ENCODE measurements at regions not wholly inside any gene's neighbourhood (a gene's known extent, or its start where the extent isn't known, plus 50 kb on each side); places are given as distances from the start of the nearest gene placed in this dataset.

- Histone ChIP-seq H3K4me3 (no peak overlapping the region), H3K9me3 (no peaks in the 10 kb centered on the region), H3K27me3 (no peaks in the 10 kb centered on the region), H3K36me3 (no peaks in the 10 kb centered on the region), H3K4me1 (ENCODE audit: insufficient read depth) (no peaks in the 10 kb centered on the region), H3K27ac (no peak overlapping the region)
- TF ChIP-seq POLR2A (IDR thresholded peaks at IDR 0.05) (no peak), CTCF (IDR thresholded peaks at IDR 0.05) (no peak), EP300 (IDR thresholded peaks at IDR 0.05) (no peak)
- intact Hi-C loops (cut with DNase I), result no loop called here
- no peak for DNase-seq
- 84 to 91% (median 84%) methylated on average over 2 of the region's 2 CpGs for WGBS, 3 donors
Observed at GRCh38 chr11:97309291-97309690, 919.5 kb downstream of the JRKL start.

GRCh38 chr11:97325693-97326092 lies 935.9 kb downstream of the JRKL start:
- WGBS, 3 donors, result 50 to 70% (median 65%) methylated on average over 2 of the region's 2 CpGs
- no peaks in the 10 kb centered on the region for H3K27me3 ChIP-seq
- no peaks in the 10 kb centered on the region for H3K4me1 ChIP-seq (ENCODE audit: insufficient read depth)
- H3K27ac ChIP-seq, result no peak overlapping the region
- no peaks in the 10 kb centered on the region for H3K36me3 ChIP-seq
- no peak for DNase-seq
- no peak for TF ChIP-seq POLR2A (IDR thresholded peaks at IDR 0.05)
- TF ChIP-seq EP300 (IDR thresholded peaks at IDR 0.05), result no peak
- no peak for TF ChIP-seq CTCF (IDR thresholded peaks at IDR 0.05)
- intact Hi-C loops (cut with DNase I), result no loop called here
- H3K9me3 ChIP-seq, result no peaks in the 10 kb centered on the region
- H3K4me3 ChIP-seq, result no peak overlapping the region

- no peak overlapping the region for H3K27ac ChIP-seq
- no peaks in the 10 kb centered on the region for H3K36me3 ChIP-seq
- H3K27me3 ChIP-seq, result no peaks in the 10 kb centered on the region
- H3K4me1 ChIP-seq (ENCODE audit: insufficient read depth), result no peaks in the 10 kb centered on the region
- H3K9me3 ChIP-seq, result no peaks in the 10 kb centered on the region
- DNase-seq, result no peak
- H3K4me3 ChIP-seq, result no peak overlapping the region
- 51 to 63% (median 58%) methylated on average over 2 of the region's 2 CpGs for WGBS, 3 donors
- TF ChIP-seq EP300 (IDR thresholded peaks at IDR 0.05), result no peak
- no peak for TF ChIP-seq POLR2A (IDR thresholded peaks at IDR 0.05)
- no peak for TF ChIP-seq CTCF (IDR thresholded peaks at IDR 0.05)
- intact Hi-C loops (cut with DNase I), result no loop called here
Observed at GRCh38 chr11:97332271-97332670, 942.5 kb downstream of the JRKL start.

- Histone ChIP-seq H3K27ac (no peak overlapping the region), H3K36me3 (no peaks in the 10 kb centered on the region), H3K9me3 (no peaks in the 10 kb centered on the region), H3K4me1 (ENCODE audit: insufficient read depth) (no peaks in the 10 kb centered on the region), H3K27me3 (no peaks in the 10 kb centered on the region), H3K4me3 (no peak overlapping the region)
- TF ChIP-seq CTCF (IDR thresholded peaks at IDR 0.05) (no peak), EP300 (IDR thresholded peaks at IDR 0.05) (no peak), POLR2A (IDR thresholded peaks at IDR 0.05) (no peak)
- DNase-seq, result no peak
- WGBS, 3 donors, result 81 to 85% (median 82%) methylated on average over 4 of the region's 4 CpGs
- intact Hi-C loops (cut with DNase I), result no loop called here
Observed at GRCh38 chr11:97336064-97336463, 946.3 kb downstream of the JRKL start.

GRCh38 chr11:97345032-97345431 lies 955.2 kb downstream of the JRKL start:
- no peak for DNase-seq
- 40 to 47% (median 43%) methylated on average over 3 of the region's 3 CpGs for WGBS, 3 donors
- H3K27me3 ChIP-seq, result no peaks in the 10 kb centered on the region
- intact Hi-C loops (cut with DNase I), result no loop called here
- no peaks in the 10 kb centered on the region for H3K9me3 ChIP-seq
- no peaks in the 10 kb centered on the region for H3K4me1 ChIP-seq (ENCODE audit: insufficient read depth)
- TF ChIP-seq EP300 (IDR thresholded peaks at IDR 0.05), result no peak
- TF ChIP-seq CTCF (IDR thresholded peaks at IDR 0.05), result no peak
- no peak for TF ChIP-seq POLR2A (IDR thresholded peaks at IDR 0.05)
- no peaks in the 10 kb centered on the region for H3K36me3 ChIP-seq
- no peak overlapping the region for H3K4me3 ChIP-seq
- H3K27ac ChIP-seq, result no peak overlapping the region
